ENCODE measurements at regions not wholly inside any gene's neighbourhood (a gene's known extent, or its start where the extent isn't known, plus 50 kb on each side); places are given as distances from the start of the nearest gene placed in this dataset.

DNA sequence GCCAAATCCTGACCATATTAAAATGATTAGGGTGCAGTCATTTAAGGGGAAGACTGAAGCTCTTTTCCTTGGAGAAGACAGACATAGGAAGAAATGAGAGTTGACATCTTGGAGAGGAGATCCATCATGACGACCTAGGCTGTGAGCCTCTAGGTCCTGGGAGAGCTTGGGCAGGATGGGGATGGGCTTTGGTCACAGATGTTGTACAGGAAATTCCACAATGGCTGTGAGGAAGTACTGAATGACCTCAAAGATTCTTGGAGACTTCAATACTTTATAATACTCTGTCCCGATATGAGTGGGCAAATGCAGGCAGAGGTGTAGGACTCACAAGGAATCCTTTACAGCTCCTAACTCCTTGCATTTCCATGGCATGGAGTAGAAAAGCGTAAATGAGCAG lies 204.9 kb upstream of the FRMD6 start:
- no peak for TF ChIP-seq YY1 (IDR thresholded peaks at IDR 0.05; ENCODE audit: insufficient read depth, insufficient read length)
- TF ChIP-seq ZNF274 (IDR thresholded peaks at IDR 0.05; ENCODE audit: low read depth, low read length), result no peak
